Ovary (tissue), 7 donors: ENCODE measurements at regions not wholly inside any gene's neighbourhood (a gene's known extent, or its start where the extent isn't known, plus 50 kb on each side); places are given as distances from the start of the nearest gene placed in this dataset.

Source experiments
- DNase-seq, 5 donors: peaks; one replicate each; pipeline ENCODE4 v3.0.0-alpha.2; 2019 to 2020
- H3K27ac ChIP-seq, 2 donors: fragments of 200-600 bp; one replicate each; pipeline versions ENCODE4 v1.5.1 to v1.8.0; 2019 to 2022
- H3K27me3 ChIP-seq: fragments of 200-600 bp; one replicate; pipeline ENCODE4 v1.8.0; 2022
- H3K36me3 ChIP-seq: fragments of 200-600 bp; sonication (generic); one replicate; pipeline ENCODE4 v1.5.1; 2019
- H3K4me1 ChIP-seq: one replicate; pipeline ENCODE4 v1.8.1; 2013; ENCODE audit warnings: mild to moderate bottlenecking, moderate library complexity; ENCODE audit not compliant: insufficient read depth
- H3K4me3 ChIP-seq: fragments of 200-600 bp; sonication (generic); one replicate; pipeline ENCODE4 v1.5.1; 2017
- H3K9me3 ChIP-seq, 2 donors: fragments of 200-600 bp in 1 of 2; sonication (generic) in 1 of 2; one replicate each; pipeline versions ENCODE4 v1.5.1 to v1.8.1; 2013 to 2019; ENCODE audit warnings: mild to moderate bottlenecking in 1 of 2, moderate library complexity in 1 of 2
- CTCF ChIP-seq, 3 donors: fragments of 450-650 bp in 2 of 3; fragments of 200-600 bp in 1 of 3; IDR thresholded peaks; one replicate each; pipeline versions ENCODE4 v1.5.1 to v1.8.0; 2016 to 2022; ENCODE audit warnings: antibody characterized with exemption in 3 of 3, mild to moderate bottlenecking in 1 of 3
- EP300 ChIP-seq: sonication (generic); formaldehyde crosslinking; IDR thresholded peaks from one replicate; pipeline ENCODE4 v1.6.1; 2017; ENCODE audit warnings: antibody characterized with exemption
- POLR2A ChIP-seq: fragments of 450-650 bp; IDR thresholded peaks from one replicate; pipeline ENCODE4 v1.6.1; 2017; ENCODE audit warnings: antibody characterized with exemption, mild to moderate bottlenecking, moderate library complexity
- WGBS, 3 donors: extraction: QIAGEN DNeasy Blood & Tissue Kit in 1 of 3; methylation state at CpG; one replicate each; pipeline versions ENCODE4 v1.1.5 to v1.1.7; 2013 to 2017; 5-methylcytosine and 5-hydroxymethylcytosine counted together
- intact Hi-C, 4 donors: fragments of 100-400 bp; cut with DNase I; formaldehyde crosslinking; loops; one replicate each; pipeline versions ENCODE4 v1.11.0 to v1.15.1; 2022 to 2023
- donor health status: DM: no; HTN: no; CAD: no; lungs with moderate emphysema.
- donor health status: DM: no; HTN: no; CAD: no.
- donor health status: Bipolar disorder and iron deficiency.
- donor health status: DM: no; HTN: no; CAD: no.
- donor health status: DM: yes; HTN: yes; CAD: no.

DNA sequence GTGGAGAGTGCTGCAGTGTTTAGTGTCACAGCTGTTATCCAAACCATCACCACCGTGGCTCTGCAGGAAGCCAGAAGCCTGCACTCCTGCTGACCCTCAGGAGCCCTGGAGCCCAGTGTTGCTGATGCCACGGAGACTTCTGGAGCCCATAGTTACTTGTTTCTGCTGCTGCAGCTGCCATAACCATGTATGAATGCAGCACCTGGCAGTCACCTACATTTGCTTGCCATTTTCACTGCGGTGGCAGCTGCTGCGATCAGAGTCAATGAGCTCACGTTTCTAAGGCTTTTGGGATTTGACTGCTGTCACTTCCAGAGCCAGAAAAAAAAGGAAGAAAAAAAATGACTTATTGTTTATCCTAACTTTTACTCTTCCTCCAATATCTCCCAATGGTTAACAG, 299.2 kb upstream of the THRB start:
- intact Hi-C loops, result no loop called here
- Histone ChIP-seq H3K27me3 (no peaks in the 10 kb centered on the region), H3K27ac (no peak overlapping the region), H3K36me3 (no peaks in the 10 kb centered on the region), H3K9me3 (no peaks in the 10 kb centered on the region), H3K4me3 (no peak overlapping the region), H3K4me1 (no peaks in the 10 kb centered on the region)
- DNase-seq, result no peak
- no peak for TF ChIP-seq EP300
- no peak for TF ChIP-seq POLR2A
- TF ChIP-seq CTCF (IDR thresholded peaks at IDR 0.05), result no peak
- 69 to 77% (median 73%) methylated on average over 5 of the region's 5 CpGs for WGBS, 3 donors

- no peak for DNase-seq
- Histone ChIP-seq H3K4me1 (no peaks in the 10 kb centered on the region), H3K27me3 (no peaks in the 10 kb centered on the region)
Observed at GRCh38 chr3:24802614-24803013, 308.0 kb upstream of the THRB start.

DNA sequence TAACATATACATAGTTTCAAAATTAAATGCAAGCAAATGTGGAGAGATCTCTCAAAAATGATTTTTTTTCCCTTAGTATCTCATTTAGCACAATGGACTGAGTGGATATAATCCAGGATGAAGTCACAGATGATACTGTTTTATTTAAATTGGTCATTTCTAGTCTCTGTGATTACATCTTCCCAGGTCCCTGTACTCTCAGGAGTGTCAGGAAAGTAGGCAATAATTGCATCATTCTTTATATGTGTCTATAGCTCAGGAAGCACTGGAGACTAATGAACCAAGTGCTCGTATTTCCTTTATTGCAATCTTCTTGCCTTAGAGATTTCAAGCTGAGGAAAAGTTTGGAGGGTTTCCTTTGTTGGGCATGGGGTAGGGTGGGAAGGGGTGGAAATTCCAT, 309.4 kb upstream of the THRB start:
- no peak for TF ChIP-seq POLR2A
- no peak for TF ChIP-seq EP300
- no peak for TF ChIP-seq CTCF (IDR thresholded peaks at IDR 0.05)
- Histone ChIP-seq H3K36me3 (no peaks in the 10 kb centered on the region), H3K27me3 (no peaks in the 10 kb centered on the region), H3K27ac (no peak overlapping the region), H3K9me3 (no peaks in the 10 kb centered on the region), H3K4me1 (no peaks in the 10 kb centered on the region), H3K4me3 (no peak overlapping the region)
- WGBS, 3 donors, result 81 to 88% (median 88%) methylated on average over 1 of the region's 1 CpG
- DNase-seq, result no peak
- intact Hi-C loops, result no loop called here

More at GRCh38 chr3:24802614-24803013, 308.0 kb upstream of the THRB start:
- WGBS, 3 donors, result 64 to 82% (median 65%) methylated on average over 2 of the region's 2 CpGs
- Histone ChIP-seq H3K4me3 (no peak overlapping the region), H3K9me3 (no peaks in the 10 kb centered on the region), H3K36me3 (no peaks in the 10 kb centered on the region), H3K27ac (no peak overlapping the region)
- intact Hi-C loops, result no loop called here
- no peak for TF ChIP-seq EP300
- no peak for TF ChIP-seq POLR2A
- no peak for TF ChIP-seq CTCF (IDR thresholded peaks at IDR 0.05)

GRCh38 chr3:24810881-24811280, 316.2 kb upstream of the THRB start:
- H3K9me3 ChIP-seq, result no peaks in the 10 kb centered on the region
- TF ChIP-seq POLR2A (no peak), EP300 (no peak), CTCF (IDR thresholded peaks at IDR 0.05) (no peak)
- H3K4me3 ChIP-seq, result no peak overlapping the region
- H3K36me3 ChIP-seq, result no peaks in the 10 kb centered on the region
- no peaks in the 10 kb centered on the region for H3K27me3 ChIP-seq
- intact Hi-C loops, result no loop called here
- 17 to 26% (median 26%) methylated on average over 5 of the region's 5 CpGs for WGBS, 3 donors
- no peaks in the 10 kb centered on the region for H3K4me1 ChIP-seq
- no peak for DNase-seq
- H3K27ac ChIP-seq, result no peak overlapping the region

- intact Hi-C loops, result no loop called here
- Histone ChIP-seq H3K4me1 (no peaks in the 10 kb centered on the region), H3K9me3 (no peaks in the 10 kb centered on the region), H3K27ac (no peak overlapping the region), H3K36me3 (no peaks in the 10 kb centered on the region), H3K27me3 (no peaks in the 10 kb centered on the region), H3K4me3 (no peak overlapping the region)
- 25 to 39% (median 26%) methylated on average over 1 of the region's 1 CpG for WGBS, 3 donors
- DNase-seq, result no peak
- TF ChIP-seq CTCF (IDR thresholded peaks at IDR 0.05), result no peak
- no peak for TF ChIP-seq POLR2A
- TF ChIP-seq EP300, result no peak
Observed at GRCh38 chr3:24812116-24812515, 317.5 kb upstream of the THRB start.
